Activated T-helper 1 cell treated with anti-CD3 and anti-CD28 coated beads, Interleukin-2, amount 50 U/mL, for 16 hours (primary cell): ENCODE measurements at regions not wholly inside any gene's neighbourhood (a gene's known extent, or its start where the extent isn't known, plus 50 kb on each side); places are given as distances from the start of the nearest gene placed in this dataset.
"Not testable (repeated sequence)": the region's sequence is repeated elsewhere in the genome, so short reads cannot be mapped to it uniquely, and the experiment has no call there.

Source experiments
- DNase-seq, 2 donors: peaks; one replicate each; pipeline ENCODE4 v3.0.0-alpha.2; 2020; ENCODE audit warnings: low read depth in 1 of 2, low spot score in 1 of 2

DNA sequence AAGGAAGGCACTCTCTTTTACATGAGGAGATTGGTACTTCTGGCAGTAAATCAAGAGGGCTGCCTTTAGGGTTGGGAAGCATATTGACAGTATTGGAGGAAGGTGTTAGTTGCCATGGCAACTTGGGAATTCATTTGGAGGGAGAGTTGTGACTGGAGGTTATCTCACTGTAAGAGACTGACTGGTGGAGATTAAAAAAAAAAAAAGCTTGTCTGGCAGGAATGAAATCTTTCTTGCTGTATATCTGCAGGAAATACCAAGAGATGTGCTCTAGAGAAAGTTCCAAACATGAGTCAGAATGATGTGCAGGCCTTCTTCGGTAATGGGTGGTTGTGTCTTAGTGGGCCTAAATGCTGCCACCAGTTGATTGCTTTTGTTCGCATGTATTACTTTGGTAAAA, 59.8 kb upstream of the FAM72C start:
- DNase-seq: not testable (repeated sequence)

GRCh38 chr1:144026022-144026421, 54.2 kb upstream of the FAM72C start:
- not testable (repeated sequence) for DNase-seq

GRCh38 chr1:144021690-144022384, 50.1 kb upstream of the FAM72C start:
- not testable (repeated sequence) for DNase-seq
